ENCODE measurements at regions not wholly inside any gene's neighbourhood (a gene's known extent, or its start where the extent isn't known, plus 50 kb on each side); places are given as distances from the start of the nearest gene placed in this dataset.

DNA sequence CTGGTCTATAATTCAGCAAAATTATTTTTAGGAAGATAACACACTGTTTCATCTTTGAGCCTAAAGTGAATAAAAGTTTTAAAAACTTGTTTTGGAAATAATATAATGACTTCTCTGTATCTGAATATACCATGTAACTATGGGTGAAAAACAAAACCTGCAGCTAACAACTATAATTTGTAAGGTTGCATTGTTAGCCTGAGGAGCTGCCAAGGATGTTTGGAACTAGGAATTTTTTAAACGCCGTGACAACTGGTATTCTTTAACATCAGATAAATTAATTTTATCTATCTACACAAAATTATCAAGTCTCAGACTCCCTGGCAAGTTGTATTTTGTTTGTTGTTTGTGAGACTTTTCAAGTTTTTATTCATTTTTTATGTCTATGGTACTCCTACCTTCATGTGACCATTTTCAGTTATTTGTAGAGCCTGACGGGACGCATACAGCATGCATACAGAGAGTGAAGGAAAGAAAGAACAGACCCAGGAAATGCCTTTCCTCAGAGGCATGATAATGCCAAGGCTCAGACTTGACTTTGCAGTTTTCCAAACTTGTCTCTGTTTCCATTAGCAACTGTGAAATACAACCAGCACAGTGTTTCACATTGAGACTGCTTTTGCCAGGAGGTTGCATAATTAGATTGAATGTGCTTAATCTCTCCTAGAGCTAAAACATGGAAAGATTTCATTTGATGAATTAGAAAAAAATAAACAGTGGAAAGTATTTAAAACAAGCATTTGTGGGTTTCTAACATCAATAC, 60.8 kb upstream of the ARHGEF26 start:
- TF ChIP-seq, protein P1, sequence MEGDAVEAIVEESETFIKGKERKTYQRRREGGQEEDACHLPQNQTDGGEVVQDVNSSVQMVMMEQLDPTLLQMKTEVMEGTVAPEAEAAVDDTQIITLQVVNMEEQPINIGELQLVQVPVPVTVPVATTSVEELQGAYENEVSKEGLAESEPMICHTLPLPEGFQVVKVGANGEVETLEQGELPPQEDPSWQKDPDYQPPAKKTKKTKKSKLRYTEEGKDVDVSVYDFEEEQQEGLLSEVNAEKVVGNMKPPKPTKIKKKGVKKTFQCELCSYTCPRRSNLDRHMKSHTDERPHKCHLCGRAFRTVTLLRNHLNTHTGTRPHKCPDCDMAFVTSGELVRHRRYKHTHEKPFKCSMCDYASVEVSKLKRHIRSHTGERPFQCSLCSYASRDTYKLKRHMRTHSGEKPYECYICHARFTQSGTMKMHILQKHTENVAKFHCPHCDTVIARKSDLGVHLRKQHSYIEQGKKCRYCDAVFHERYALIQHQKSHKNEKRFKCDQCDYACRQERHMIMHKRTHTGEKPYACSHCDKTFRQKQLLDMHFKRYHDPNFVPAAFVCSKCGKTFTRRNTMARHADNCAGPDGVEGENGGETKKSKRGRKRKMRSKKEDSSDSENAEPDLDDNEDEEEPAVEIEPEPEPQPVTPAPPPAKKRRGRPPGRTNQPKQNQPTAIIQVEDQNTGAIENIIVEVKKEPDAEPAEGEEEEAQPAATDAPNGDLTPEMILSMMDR (IDR thresholded peaks at IDR 0.05) = no peak
- no peak for TF ChIP-seq POLR2A (IDR thresholded peaks at IDR 0.05)

Data from adrenal gland (tissue), 5 donors.